Activated T-helper 2 cell treated with anti-CD3 and anti-CD28 coated beads, Interferon-gamma antibody, Interleukin-2, Interleukin-4, amounts not matched to agents 10 μg/mL and 5 μg/mL and 100 μg/mL, durations not matched to agents 14 hours and 24 hours and 36 hours (primary cell): ENCODE measurements at regions not wholly inside any gene's neighbourhood (a gene's known extent, or its start where the extent isn't known, plus 50 kb on each side); places are given as distances from the start of the nearest gene placed in this dataset.

Source experiments
- DNase-seq: peaks from one replicate; pipeline ENCODE4 v3.0.0; 2021; ENCODE audit warnings: low spot score
- H3K27ac Mint-ChIP-seq: one replicate; pipeline ENCODE4 v1.8.0; 2021; ENCODE audit warnings: mixed read lengths
- H3K27me3 Mint-ChIP-seq: one replicate; pipeline ENCODE4 v1.8.0; 2021; ENCODE audit warnings: low read depth, mixed read lengths
- H3K36me3 Mint-ChIP-seq: one replicate; pipeline ENCODE4 v1.8.0; 2021; ENCODE audit warnings: low read depth, mixed read lengths
- H3K4me1 Mint-ChIP-seq: one replicate; pipeline ENCODE4 v1.8.0; 2021; ENCODE audit warnings: low read depth, mixed read lengths
- H3K4me3 Mint-ChIP-seq: one replicate; pipeline ENCODE4 v1.8.0; 2021; ENCODE audit warnings: low read depth, mild to moderate bottlenecking, moderate library complexity, mixed read lengths
- H3K9me3 Mint-ChIP-seq: one replicate; pipeline ENCODE4 v1.8.0; 2021; ENCODE audit warnings: mixed read lengths
- intact Hi-C: fragments of 100-400 bp; cut with micrococcal nuclease; formaldehyde crosslinking; loops from one replicate; pipeline ENCODE4 v1.15.1; 2023

DNA sequence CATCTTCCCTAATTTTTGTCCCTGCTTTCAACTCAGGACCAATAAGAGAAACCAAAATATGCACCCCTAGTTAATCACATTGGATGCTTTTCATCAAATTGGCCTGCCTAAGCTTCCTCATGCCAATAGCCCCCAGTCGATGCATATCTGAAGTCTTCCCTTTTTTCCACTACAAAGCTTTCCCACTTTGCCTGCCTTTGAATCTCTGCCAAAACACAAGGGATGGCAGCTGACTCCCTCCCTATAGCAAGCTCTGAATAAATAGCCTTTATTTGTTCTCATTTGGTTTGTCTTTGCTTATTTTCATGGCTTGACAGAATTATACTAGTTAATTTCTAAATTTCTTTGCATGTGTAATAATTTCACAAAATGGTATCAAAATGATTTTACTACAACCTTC lies 621.2 kb downstream of the MBD2 start:
- no peak for DNase-seq
- no peak overlapping the region for H3K4me3 Mint-ChIP-seq
- no peaks in the 10 kb centered on the region for H3K4me1 Mint-ChIP-seq
- H3K9me3 Mint-ChIP-seq, result peaks cover 8% of the 10 kb centered on the region
- intact Hi-C loops, result no loop called here
- H3K36me3 Mint-ChIP-seq, result no peaks in the 10 kb centered on the region
- H3K27me3 Mint-ChIP-seq, result no peaks in the 10 kb centered on the region
- no peak overlapping the region for H3K27ac Mint-ChIP-seq

- H3K4me3 Mint-ChIP-seq, result no peak overlapping the region
- no peak overlapping the region for H3K27ac Mint-ChIP-seq
- intact Hi-C loops, result no loop called here
- peaks cover 4% of the 10 kb centered on the region for H3K9me3 Mint-ChIP-seq
- H3K4me1 Mint-ChIP-seq, result no peaks in the 10 kb centered on the region
- no peaks in the 10 kb centered on the region for H3K36me3 Mint-ChIP-seq
- no peaks in the 10 kb centered on the region for H3K27me3 Mint-ChIP-seq
- no peak for DNase-seq
These were observed 623.1 kb downstream of the MBD2 start for GRCh38 chr18:53601344-53601743.

GRCh38 chr18:53586923-53587322 lies 637.5 kb downstream of the MBD2 start:
- Mint-ChIP-seq H3K4me3 (no peak overlapping the region), H3K27me3 (no peaks in the 10 kb centered on the region), H3K9me3 (peaks cover 16% of the 10 kb centered on the region), H3K27ac (no peak overlapping the region), H3K4me1 (no peaks in the 10 kb centered on the region), H3K36me3 (no peaks in the 10 kb centered on the region)
- no peak for DNase-seq
- intact Hi-C loops, result no loop called here
